Right atrium auricular region (tissue), 2 donors: ENCODE measurements at regions not wholly inside any gene's neighbourhood (a gene's known extent, or its start where the extent isn't known, plus 50 kb on each side); places are given as distances from the start of the nearest gene placed in this dataset.

Source experiments
- DNase-seq: peaks from one replicate; pipeline ENCODE4 v3.0.0-alpha.2; 2019; ENCODE audit warnings: low spot score
- H3K27ac ChIP-seq, 2 donors: fragments of 200-600 bp; sonication (generic); 1 replicate in 1 of 2; 2 replicates in 1 of 2; pipeline ENCODE4 v1.5.1; 2016 to 2019
- H3K27me3 ChIP-seq, 2 donors: fragments of 200-600 bp; sonication (generic); one replicate each; pipeline versions ENCODE4 v1.5.1 to v1.6.0; 2017 to 2019
- H3K36me3 ChIP-seq: fragments of 200-600 bp; sonication (generic); one replicate; pipeline ENCODE4 v1.5.1; 2016
- H3K4me1 ChIP-seq, 2 donors: fragments of 200-600 bp; sonication (generic); one replicate each; pipeline versions ENCODE4 v1.5.1 to v1.6.0; 2017 to 2019
- H3K4me3 ChIP-seq, 2 donors: fragments of 200-600 bp; sonication (generic); 1 replicate in 1 of 2; 2 replicates in 1 of 2; pipeline ENCODE4 v1.5.1; 2017 to 2019; ENCODE audit warnings: mild to moderate bottlenecking in 1 of 2, moderate library complexity in 1 of 2
- H3K9me3 ChIP-seq, 2 donors: fragments of 200-600 bp; sonication (generic); one replicate each; pipeline ENCODE4 v1.5.1; 2019
- CTCF ChIP-seq, 2 donors: fragments of 200-600 bp; sonication (generic); IDR thresholded peaks; one replicate each; pipeline ENCODE4 v1.5.1; 2019; ENCODE audit warnings: antibody characterized with exemption in 2 of 2

- no peaks in the 10 kb centered on the region for H3K9me3 ChIP-seq
- no peaks in the 10 kb centered on the region for H3K36me3 ChIP-seq
- TF ChIP-seq CTCF (IDR thresholded peaks at IDR 0.05) = no peak
- no peak for DNase-seq
- no peak overlapping the region for H3K27ac ChIP-seq
- no peaks in the 10 kb centered on the region for H3K27me3 ChIP-seq
- no peak overlapping the region for H3K4me3 ChIP-seq
- no peaks in the 10 kb centered on the region for H3K4me1 ChIP-seq
Measured at GRCh38 chr4:177961761-177962380, 519.6 kb upstream of the AGA start.

GRCh38 chr4:177964061-177964460 lies 521.8 kb upstream of the AGA start:
- Histone ChIP-seq H3K4me3 (no peak overlapping the region), H3K9me3 (no peaks in the 10 kb centered on the region), H3K27ac (no peak overlapping the region), H3K4me1 (no peaks in the 10 kb centered on the region), H3K27me3 (no peaks in the 10 kb centered on the region), H3K36me3 (no peaks in the 10 kb centered on the region)
- DNase-seq = no peak
- TF ChIP-seq CTCF (IDR thresholded peaks at IDR 0.05) = no peak

GRCh38 chr4:177964693-177965168 lies 522.5 kb upstream of the AGA start:
- no peak overlapping the region for H3K27ac ChIP-seq
- no peak overlapping the region for H3K4me3 ChIP-seq
- H3K4me1 ChIP-seq = no peaks in the 10 kb centered on the region
- H3K9me3 ChIP-seq = no peaks in the 10 kb centered on the region
- H3K36me3 ChIP-seq = no peaks in the 10 kb centered on the region
- H3K27me3 ChIP-seq = no peaks in the 10 kb centered on the region
- no peak for DNase-seq
- no peak for TF ChIP-seq CTCF (IDR thresholded peaks at IDR 0.05)

GRCh38 chr4:177967328-177967727 lies 525.1 kb upstream of the AGA start:
- no peaks in the 10 kb centered on the region for H3K9me3 ChIP-seq
- no peak for DNase-seq
- H3K36me3 ChIP-seq = no peaks in the 10 kb centered on the region
- no peaks in the 10 kb centered on the region for H3K4me1 ChIP-seq
- no peak overlapping the region for H3K4me3 ChIP-seq
- H3K27me3 ChIP-seq = no peaks in the 10 kb centered on the region
- H3K27ac ChIP-seq = no peak overlapping the region
- no peak for TF ChIP-seq CTCF (IDR thresholded peaks at IDR 0.05)

GRCh38 chr4:177968817-177969442 lies 526.7 kb upstream of the AGA start:
- H3K4me1 ChIP-seq = no peaks in the 10 kb centered on the region
- no peak overlapping the region for H3K4me3 ChIP-seq
- no peaks in the 10 kb centered on the region for H3K27me3 ChIP-seq
- no peak for DNase-seq
- no peak for TF ChIP-seq CTCF (IDR thresholded peaks at IDR 0.05)
- no peaks in the 10 kb centered on the region for H3K9me3 ChIP-seq
- no peaks in the 10 kb centered on the region for H3K36me3 ChIP-seq
- H3K27ac ChIP-seq = no peak overlapping the region

GRCh38 chr4:177974461-177974860 lies 532.2 kb upstream of the AGA start:
- no peak for TF ChIP-seq CTCF (IDR thresholded peaks at IDR 0.05)
- Histone ChIP-seq H3K4me1 (no peaks in the 10 kb centered on the region), H3K27ac (no peak overlapping the region), H3K36me3 (no peaks in the 10 kb centered on the region), H3K27me3 (no peaks in the 10 kb centered on the region), H3K9me3 (no peaks in the 10 kb centered on the region), H3K4me3 (no peak overlapping the region)
- DNase-seq = no peak
